ENCODE measurements at regions not wholly inside any gene's neighbourhood (a gene's known extent, or its start where the extent isn't known, plus 50 kb on each side); places are given as distances from the start of the nearest gene placed in this dataset.

GRCh38 chr4:29066861-29067260 lies 1653.3 kb upstream of the PCDH7 start:
- no peak for TF ChIP-seq CTCF (IDR thresholded peaks at IDR 0.05)
- no peak for TF ChIP-seq POLR2A (IDR thresholded peaks at IDR 0.05)
- no peak for TF ChIP-seq EP300 (IDR thresholded peaks at IDR 0.05)

Measured in tibial nerve (tissue), 4 donors.